Neuron (in vitro differentiated cells): ENCODE measurements at regions not wholly inside any gene's neighbourhood (a gene's known extent, or its start where the extent isn't known, plus 50 kb on each side); places are given as distances from the start of the nearest gene placed in this dataset.

ENCODE experiments used
- H2AFZ ChIP-seq: one replicate; pipeline ENCODE4 v1.6.1; 2013; ENCODE audit warnings: low read depth, mild to moderate bottlenecking, inconsistent platforms, low read length, moderate library complexity
- H3K27me3 ChIP-seq: one replicate; pipeline ENCODE4 v1.6.1; 2013; ENCODE audit warnings: low read length; ENCODE audit not compliant: insufficient read depth
- H3K36me3 ChIP-seq: one replicate; pipeline ENCODE4 v1.6.1; 2013; ENCODE audit warnings: low read length; ENCODE audit not compliant: insufficient read depth
- H3K4me1 ChIP-seq: one replicate; pipeline ENCODE4 v1.6.1; 2013; ENCODE audit warnings: low read length; ENCODE audit not compliant: insufficient read depth
- H3K4me3 ChIP-seq: 2 replicates; pipeline ENCODE4 v1.5.1; 2013; ENCODE audit warnings: mild to moderate bottlenecking, low read length, moderate library complexity
- H3K9me3 ChIP-seq: one replicate; pipeline ENCODE4 v1.6.1; 2013; ENCODE audit warnings: low read length

GRCh38 chr16:65786916-65787315 is 579.6 kb upstream of the CDH5 start:
- Histone ChIP-seq H2AFZ (no peak overlapping the region), H3K4me3 (no peak overlapping the region), H3K36me3 (no peaks in the 10 kb centered on the region), H3K27me3 (no peaks in the 10 kb centered on the region), H3K4me1 (no peaks in the 10 kb centered on the region), H3K9me3 (no peaks in the 10 kb centered on the region)

DNA sequence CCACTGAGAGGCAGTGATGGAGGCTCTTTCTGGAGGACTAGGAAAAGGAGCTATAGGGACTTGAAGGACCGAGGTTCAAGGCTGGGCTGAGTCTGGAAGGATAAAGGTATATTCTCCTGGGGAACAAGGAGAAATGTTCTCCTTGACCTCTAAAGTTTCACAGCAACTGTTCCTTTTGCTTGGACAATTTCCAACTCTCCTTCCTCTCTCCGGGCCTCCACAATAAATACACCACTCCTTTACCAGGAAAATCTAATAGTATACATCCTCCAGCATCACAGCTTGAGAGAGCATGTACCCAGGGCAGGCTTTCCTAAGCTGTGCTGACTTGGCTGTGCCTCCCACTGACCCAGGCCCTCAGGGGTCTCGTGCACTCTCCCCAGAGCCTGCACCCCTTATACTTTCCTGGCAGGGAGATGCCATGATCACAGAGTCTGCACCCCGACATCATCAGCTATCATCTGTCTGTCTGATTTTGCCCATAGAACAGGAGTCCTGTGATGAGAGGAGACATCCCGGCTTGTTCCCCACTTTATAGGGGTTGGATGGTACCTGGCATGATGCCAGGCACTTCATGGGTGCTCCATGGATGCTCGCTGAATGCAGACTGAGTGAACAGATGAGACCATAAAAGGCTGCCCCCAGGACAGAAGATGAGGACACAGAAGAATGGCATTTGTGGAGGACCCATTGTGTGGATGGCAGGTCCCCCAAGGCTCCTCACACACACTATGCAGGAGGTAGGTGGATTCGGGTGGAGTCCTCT is 582.6 kb upstream of the CDH5 start:
- H3K36me3 ChIP-seq, result no peaks in the 10 kb centered on the region
- no peak overlapping the region for H3K4me3 ChIP-seq
- H3K4me1 ChIP-seq, result no peaks in the 10 kb centered on the region
- H2AFZ ChIP-seq, result no peak overlapping the region
- no peaks in the 10 kb centered on the region for H3K27me3 ChIP-seq
- H3K9me3 ChIP-seq, result no peaks in the 10 kb centered on the region

DNA sequence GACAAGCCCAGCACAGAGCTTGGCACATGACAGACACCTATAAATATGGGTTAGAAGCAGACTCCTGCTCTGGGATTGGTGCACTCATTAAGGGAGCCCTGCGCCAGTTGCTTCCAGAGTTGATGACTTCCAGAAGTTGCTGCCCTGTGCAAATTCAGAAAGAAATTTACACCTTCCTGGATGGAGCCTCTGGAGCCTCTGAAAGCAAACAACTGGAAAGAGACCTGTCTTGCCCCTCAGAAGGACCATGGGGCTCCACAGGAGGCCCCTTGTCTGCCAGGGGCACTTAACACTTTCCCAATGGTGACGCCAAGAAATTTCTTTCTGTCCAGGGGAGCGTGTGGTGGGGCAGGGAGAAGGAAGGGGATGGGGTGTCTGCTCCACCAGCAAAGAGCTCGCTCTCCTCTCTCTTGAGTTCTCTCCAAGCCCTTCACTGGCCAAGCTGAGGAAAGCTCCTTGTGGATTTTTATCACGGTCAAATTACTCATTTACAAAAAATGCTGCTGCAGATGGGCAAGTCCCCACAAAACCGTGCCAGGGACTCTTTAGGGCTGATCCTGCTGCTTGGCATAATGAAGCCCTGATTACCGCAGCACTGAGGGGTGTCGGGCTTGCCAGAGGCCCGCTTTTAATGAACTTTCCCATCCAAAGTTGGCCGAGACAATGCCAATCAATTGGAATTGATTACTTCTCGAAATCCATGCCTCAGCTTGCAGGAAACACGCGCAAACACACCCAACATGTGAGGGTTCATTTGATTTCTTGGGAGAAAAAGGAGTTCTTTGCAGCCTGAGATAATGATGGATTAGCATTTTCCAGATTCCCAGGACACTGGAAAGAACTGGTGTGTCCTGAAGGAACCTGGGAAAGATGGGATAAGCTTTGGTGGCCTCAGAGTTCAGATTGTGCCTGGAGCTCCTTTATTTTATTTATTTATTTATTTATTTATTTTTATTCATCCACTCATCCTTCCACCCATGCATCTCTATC is 583.6 kb upstream of the CDH5 start:
- H3K36me3 ChIP-seq, result no peaks in the 10 kb centered on the region
- no peak overlapping the region for H3K4me3 ChIP-seq
- no peaks in the 10 kb centered on the region for H3K27me3 ChIP-seq
- H3K4me1 ChIP-seq, result no peaks in the 10 kb centered on the region
- no peaks in the 10 kb centered on the region for H3K9me3 ChIP-seq
- H2AFZ ChIP-seq, result no peak overlapping the region

GRCh38 chr16:65781855-65782254 is 584.6 kb upstream of the CDH5 start:
- no peaks in the 10 kb centered on the region for H3K27me3 ChIP-seq
- H3K36me3 ChIP-seq, result no peaks in the 10 kb centered on the region
- no peaks in the 10 kb centered on the region for H3K4me1 ChIP-seq
- no peak overlapping the region for H3K4me3 ChIP-seq
- H3K9me3 ChIP-seq, result no peaks in the 10 kb centered on the region
- no peak overlapping the region for H2AFZ ChIP-seq

GRCh38 chr16:65781363-65781762 is 585.1 kb upstream of the CDH5 start:
- H3K9me3 ChIP-seq, result no peaks in the 10 kb centered on the region
- H3K4me1 ChIP-seq, result no peaks in the 10 kb centered on the region
- no peak overlapping the region for H3K4me3 ChIP-seq
- H3K36me3 ChIP-seq, result no peaks in the 10 kb centered on the region
- H2AFZ ChIP-seq, result no peak overlapping the region
- H3K27me3 ChIP-seq, result no peaks in the 10 kb centered on the region

GRCh38 chr16:65779201-65779600 is 587.3 kb upstream of the CDH5 start:
- Histone ChIP-seq H3K9me3 (no peaks in the 10 kb centered on the region), H3K4me1 (no peaks in the 10 kb centered on the region), H3K4me3 (no peak overlapping the region), H2AFZ (no peak overlapping the region), H3K27me3 (no peaks in the 10 kb centered on the region), H3K36me3 (no peaks in the 10 kb centered on the region)

DNA sequence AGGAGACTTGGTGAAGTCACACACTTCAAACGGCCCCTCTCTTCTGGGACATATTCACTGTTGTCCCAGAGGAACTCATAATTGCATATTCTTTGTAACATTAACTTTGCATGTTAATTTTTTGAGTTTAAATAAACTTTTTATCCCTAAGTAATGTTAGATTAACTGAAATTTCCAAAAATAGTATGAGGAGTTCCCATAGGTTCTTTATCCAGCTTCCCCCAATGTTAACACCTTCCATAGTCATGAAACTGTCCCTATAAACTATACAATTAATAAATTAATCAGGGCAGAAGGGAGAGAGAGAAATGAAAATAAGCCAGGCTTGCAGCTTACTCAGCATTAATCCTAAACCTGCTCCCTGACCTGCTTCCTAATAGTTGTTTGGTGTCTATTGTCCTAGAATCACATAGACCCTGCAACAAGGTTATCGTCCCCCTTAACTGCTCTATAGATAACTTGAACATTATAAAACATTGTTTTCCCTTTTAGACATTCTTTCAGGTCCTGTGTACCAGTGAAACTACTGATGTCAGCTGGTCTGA is 589.8 kb upstream of the CDH5 start:
- H3K4me1 ChIP-seq, result peaks cover 8% of the 10 kb centered on the region
- H3K9me3 ChIP-seq, result no peaks in the 10 kb centered on the region
- H3K27me3 ChIP-seq, result no peaks in the 10 kb centered on the region
- H3K36me3 ChIP-seq, result no peaks in the 10 kb centered on the region
- H3K4me3 ChIP-seq, result no peak overlapping the region
- H2AFZ ChIP-seq, result no peak overlapping the region

DNA sequence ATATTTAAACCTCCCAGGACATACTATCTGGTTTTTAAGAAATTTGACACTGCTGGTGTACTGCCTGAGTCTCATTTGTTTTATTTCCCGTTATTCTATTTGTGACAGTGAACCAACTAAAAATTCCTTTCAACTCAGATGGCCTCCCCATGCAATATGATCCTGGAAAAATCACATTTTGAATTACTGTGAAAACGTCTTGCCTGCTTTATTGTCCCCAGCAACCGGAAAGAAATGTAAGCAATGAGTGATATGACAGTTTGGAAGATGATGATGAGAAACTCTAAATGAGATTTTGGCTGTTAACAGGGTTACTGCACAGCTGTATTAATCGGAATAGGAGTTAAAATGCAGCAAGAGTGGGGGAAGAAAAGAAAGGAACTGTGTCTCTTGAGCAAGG is 590.7 kb upstream of the CDH5 start:
- Histone ChIP-seq H3K4me1 (peaks cover 8% of the 10 kb centered on the region), H3K27me3 (no peaks in the 10 kb centered on the region), H3K9me3 (no peaks in the 10 kb centered on the region), H3K4me3 (no peak overlapping the region), H3K36me3 (no peaks in the 10 kb centered on the region), H2AFZ (no peak overlapping the region)

- no peak overlapping the region for H3K4me3 ChIP-seq
- H3K9me3 ChIP-seq, result no peaks in the 10 kb centered on the region
- no peaks in the 10 kb centered on the region for H3K27me3 ChIP-seq
- no peaks in the 10 kb centered on the region for H3K36me3 ChIP-seq
- no peak overlapping the region for H2AFZ ChIP-seq
- H3K4me1 ChIP-seq, result peaks cover 8% of the 10 kb centered on the region
Measured at GRCh38 chr16:65774350-65774749, 592.1 kb upstream of the CDH5 start.

DNA sequence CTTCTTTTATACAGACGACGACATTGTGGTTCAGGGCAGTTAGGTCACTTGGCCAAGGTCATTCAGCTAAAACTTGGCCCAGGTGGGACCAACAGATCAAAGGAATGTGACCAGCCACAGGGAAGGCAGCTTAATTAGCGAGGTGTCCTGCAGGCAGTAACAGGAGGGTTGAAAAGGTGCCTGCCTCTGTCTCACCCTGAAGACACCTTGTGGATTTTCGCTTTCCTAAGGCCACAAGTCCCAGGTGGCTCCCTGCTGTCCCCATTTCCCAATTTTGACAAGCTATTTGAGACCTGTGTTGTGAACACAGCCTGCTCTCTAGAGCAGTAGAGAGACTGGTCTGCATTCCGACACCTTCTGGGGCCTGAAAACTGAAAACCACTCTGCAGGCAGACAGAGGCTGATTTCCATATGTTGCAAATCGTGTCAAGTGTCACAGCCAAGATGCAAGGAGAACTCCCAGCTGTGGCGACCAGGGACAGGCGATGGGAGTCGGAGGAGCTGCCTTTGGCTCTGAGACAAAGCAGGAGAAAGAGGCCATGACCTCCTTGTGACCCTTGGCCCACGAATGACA is 593.1 kb upstream of the CDH5 start:
- no peak overlapping the region for H2AFZ ChIP-seq
- no peaks in the 10 kb centered on the region for H3K36me3 ChIP-seq
- no peaks in the 10 kb centered on the region for H3K9me3 ChIP-seq
- H3K4me1 ChIP-seq, result peaks cover 8% of the 10 kb centered on the region
- H3K27me3 ChIP-seq, result no peaks in the 10 kb centered on the region
- no peak overlapping the region for H3K4me3 ChIP-seq

- H3K9me3 ChIP-seq, result no peaks in the 10 kb centered on the region
- no peak overlapping the region for H3K4me3 ChIP-seq
- no peaks in the 10 kb centered on the region for H3K27me3 ChIP-seq
- peaks cover 8% of the 10 kb centered on the region for H3K4me1 ChIP-seq
- no peak overlapping the region for H2AFZ ChIP-seq
- H3K36me3 ChIP-seq, result no peaks in the 10 kb centered on the region
Measured at GRCh38 chr16:65772134-65772732, 594.3 kb upstream of the CDH5 start.

- Histone ChIP-seq H3K9me3 (no peaks in the 10 kb centered on the region), H3K27me3 (no peaks in the 10 kb centered on the region), H3K4me3 (no peak overlapping the region), H2AFZ (no peak overlapping the region), H3K36me3 (no peaks in the 10 kb centered on the region), H3K4me1 (peaks cover 11% of the 10 kb centered on the region)
Measured at GRCh38 chr16:65771707-65772106, 594.8 kb upstream of the CDH5 start.
